ENCODE measurements at regions not wholly inside any gene's neighbourhood (a gene's known extent, or its start where the extent isn't known, plus 50 kb on each side); places are given as distances from the start of the nearest gene placed in this dataset.
"Not testable (repeated sequence)": the region's sequence is repeated elsewhere in the genome, so short reads cannot be mapped to it uniquely, and the experiment has no call there.

DNA sequence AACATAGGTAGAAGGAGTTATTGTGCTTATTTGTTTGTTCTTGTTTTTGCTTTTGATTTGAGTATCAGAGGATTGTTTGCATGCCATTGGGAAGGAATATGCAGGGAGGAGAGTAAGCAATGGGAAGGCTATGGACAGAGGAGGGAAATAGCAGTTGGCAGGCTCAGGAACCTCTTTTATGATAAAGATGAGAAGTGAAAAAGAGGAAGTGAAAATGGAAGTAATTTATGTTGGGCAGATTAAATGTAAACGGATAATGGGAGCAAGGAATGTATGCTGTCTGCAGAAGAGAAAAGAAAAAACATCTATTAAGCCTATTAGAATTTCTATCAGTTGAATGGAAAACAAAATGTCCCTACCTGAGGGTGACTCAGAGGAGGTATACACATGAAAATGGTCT, 90.1 kb upstream of the NPSR1 start:
- Histone ChIP-seq H3K36me3 (ENCODE audit: insufficient read depth, low read length, poor library complexity, severe bottlenecking) (no peaks in the 10 kb centered on the region), H3K27ac (ENCODE audit: low read depth, low read length, poor library complexity, severe bottlenecking) (no peak overlapping the region), H3K4me1 (ENCODE audit: insufficient read depth, low read length, poor library complexity, severe bottlenecking) (no peaks in the 10 kb centered on the region), H3K4me3 (ENCODE audit: low read depth, low read length, poor library complexity, severe bottlenecking) (no peak overlapping the region), H3K27me3 (replicated peaks; ENCODE audit: insufficient read depth, low read depth, low read length, poor library complexity) (no peaks in the 10 kb centered on the region), H3K9me3 (ENCODE audit: low read depth, low read length, poor library complexity, severe bottlenecking) (no peaks in the 10 kb centered on the region)
- DNase-seq (ENCODE audit: low spot score): no peak
- ChIA-PET POLR2A (ENCODE audit: low non-redundant PET) (no interaction called here), CTCF (no interaction called here)
- BruUV-seq (replicated peaks): no TSS peak
- TF ChIP-seq EZH2 (IDR thresholded peaks at IDR 0.05; ENCODE audit: borderline replicate concordance, low read depth, low read length, poor library complexity, severe bottlenecking): no peak
- TF ChIP-seq, protein P1, sequence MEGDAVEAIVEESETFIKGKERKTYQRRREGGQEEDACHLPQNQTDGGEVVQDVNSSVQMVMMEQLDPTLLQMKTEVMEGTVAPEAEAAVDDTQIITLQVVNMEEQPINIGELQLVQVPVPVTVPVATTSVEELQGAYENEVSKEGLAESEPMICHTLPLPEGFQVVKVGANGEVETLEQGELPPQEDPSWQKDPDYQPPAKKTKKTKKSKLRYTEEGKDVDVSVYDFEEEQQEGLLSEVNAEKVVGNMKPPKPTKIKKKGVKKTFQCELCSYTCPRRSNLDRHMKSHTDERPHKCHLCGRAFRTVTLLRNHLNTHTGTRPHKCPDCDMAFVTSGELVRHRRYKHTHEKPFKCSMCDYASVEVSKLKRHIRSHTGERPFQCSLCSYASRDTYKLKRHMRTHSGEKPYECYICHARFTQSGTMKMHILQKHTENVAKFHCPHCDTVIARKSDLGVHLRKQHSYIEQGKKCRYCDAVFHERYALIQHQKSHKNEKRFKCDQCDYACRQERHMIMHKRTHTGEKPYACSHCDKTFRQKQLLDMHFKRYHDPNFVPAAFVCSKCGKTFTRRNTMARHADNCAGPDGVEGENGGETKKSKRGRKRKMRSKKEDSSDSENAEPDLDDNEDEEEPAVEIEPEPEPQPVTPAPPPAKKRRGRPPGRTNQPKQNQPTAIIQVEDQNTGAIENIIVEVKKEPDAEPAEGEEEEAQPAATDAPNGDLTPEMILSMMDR (conservative IDR thresholded peaks at IDR 0.05; ENCODE audit: low read depth, low read length): no peak
- intact Hi-C loops (cut with micrococcal nuclease; ENCODE audit: unreplicated experiment): no loop called here

DNA sequence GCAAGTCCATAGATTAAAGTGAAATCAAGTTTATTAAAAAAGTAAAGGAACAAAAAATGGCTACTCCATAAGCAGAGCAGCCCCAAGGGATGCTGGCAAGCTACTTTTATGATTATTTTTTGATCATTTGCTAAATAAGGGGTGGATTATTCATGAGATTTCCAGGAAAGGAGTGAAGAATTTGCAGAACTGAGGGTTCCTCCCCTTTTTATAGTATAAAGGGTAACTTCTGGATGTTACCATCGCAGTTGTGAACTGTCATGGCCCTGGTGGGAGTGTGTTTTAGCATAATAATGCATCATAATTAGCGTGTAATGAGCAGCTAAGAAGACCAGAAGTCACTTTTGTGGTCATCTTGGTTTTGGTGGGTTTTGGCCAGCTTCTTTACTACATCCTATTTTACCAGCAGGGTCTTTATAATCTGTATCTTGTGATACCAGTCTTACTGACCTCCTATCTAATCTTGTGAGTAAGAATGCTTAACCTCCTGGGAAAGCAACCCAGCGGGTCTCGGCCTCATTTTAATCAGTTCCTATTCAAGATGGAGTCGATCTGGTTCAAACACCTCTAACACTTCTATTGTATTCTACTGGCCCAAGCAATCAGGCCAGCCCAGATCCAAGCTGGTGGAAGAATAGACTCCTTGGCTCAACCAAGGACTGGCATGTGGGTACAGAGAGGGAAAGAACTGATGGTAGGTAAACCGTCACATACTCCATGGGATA, 87.9 kb upstream of the NPSR1 start:
- ChIA-PET POLR2A (ENCODE audit: low non-redundant PET) (no interaction called here), CTCF (no interaction called here)
- Histone ChIP-seq H3K4me3 (ENCODE audit: low read depth, low read length, poor library complexity, severe bottlenecking) (no peak overlapping the region), H3K27me3 (replicated peaks; ENCODE audit: insufficient read depth, low read depth, low read length, poor library complexity) (no peaks in the 10 kb centered on the region), H3K4me1 (ENCODE audit: insufficient read depth, low read length, poor library complexity, severe bottlenecking) (no peaks in the 10 kb centered on the region), H3K36me3 (ENCODE audit: insufficient read depth, low read length, poor library complexity, severe bottlenecking) (no peaks in the 10 kb centered on the region), H3K27ac (ENCODE audit: low read depth, low read length, poor library complexity, severe bottlenecking) (no peak overlapping the region), H3K9me3 (ENCODE audit: low read depth, low read length, poor library complexity, severe bottlenecking) (no peaks in the 10 kb centered on the region)
- DNase-seq (ENCODE audit: low spot score): no peak
- no TSS peak for BruUV-seq (replicated peaks)
- TF ChIP-seq EZH2 (IDR thresholded peaks at IDR 0.05; ENCODE audit: borderline replicate concordance, low read depth, low read length, poor library complexity, severe bottlenecking): no peak
- TF ChIP-seq, protein P1 (conservative IDR thresholded peaks at IDR 0.05; ENCODE audit: low read depth, low read length): no peak
- intact Hi-C loops (cut with micrococcal nuclease; ENCODE audit: unreplicated experiment): no loop called here

DNA sequence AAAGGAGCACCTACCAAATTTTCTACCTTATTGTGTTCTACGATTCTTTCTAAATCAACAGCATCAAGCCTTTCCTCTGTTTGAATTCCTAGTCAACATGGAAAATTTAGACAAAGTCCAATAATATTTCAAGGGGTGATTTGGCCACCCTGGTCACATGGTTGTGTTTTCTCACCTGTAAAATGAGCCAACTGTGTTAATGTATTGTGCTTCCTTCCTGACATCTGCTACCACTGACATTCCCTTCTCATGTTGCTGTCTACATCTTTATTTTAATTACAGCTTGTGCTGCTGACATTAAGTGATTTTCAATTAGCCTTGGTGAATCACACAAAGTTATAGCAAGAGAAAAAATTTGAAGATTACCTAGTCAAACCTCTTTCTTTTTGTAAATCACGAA, 83.0 kb upstream of the NPSR1 start:
- TF ChIP-seq, protein P1 (conservative IDR thresholded peaks at IDR 0.05; ENCODE audit: low read depth, low read length): no peak
- no peak for TF ChIP-seq EZH2 (IDR thresholded peaks at IDR 0.05; ENCODE audit: borderline replicate concordance, low read depth, low read length, poor library complexity, severe bottlenecking)
- intact Hi-C loops (cut with micrococcal nuclease; ENCODE audit: unreplicated experiment): no loop called here
- Histone ChIP-seq H3K4me1 (ENCODE audit: insufficient read depth, low read length, poor library complexity, severe bottlenecking) (no peaks in the 10 kb centered on the region), H3K27me3 (replicated peaks; ENCODE audit: insufficient read depth, low read depth, low read length, poor library complexity) (no peaks in the 10 kb centered on the region), H3K36me3 (ENCODE audit: insufficient read depth, low read length, poor library complexity, severe bottlenecking) (no peaks in the 10 kb centered on the region), H3K4me3 (ENCODE audit: low read depth, low read length, poor library complexity, severe bottlenecking) (no peak overlapping the region), H3K9me3 (ENCODE audit: low read depth, low read length, poor library complexity, severe bottlenecking) (no peaks in the 10 kb centered on the region), H3K27ac (ENCODE audit: low read depth, low read length, poor library complexity, severe bottlenecking) (no peak overlapping the region)
- DNase-seq (ENCODE audit: low spot score): no peak
- POLR2A ChIA-PET (ENCODE audit: low non-redundant PET): no interaction called here
- CTCF ChIA-PET: no interaction called here
- no TSS peak for BruUV-seq (replicated peaks)

DNA sequence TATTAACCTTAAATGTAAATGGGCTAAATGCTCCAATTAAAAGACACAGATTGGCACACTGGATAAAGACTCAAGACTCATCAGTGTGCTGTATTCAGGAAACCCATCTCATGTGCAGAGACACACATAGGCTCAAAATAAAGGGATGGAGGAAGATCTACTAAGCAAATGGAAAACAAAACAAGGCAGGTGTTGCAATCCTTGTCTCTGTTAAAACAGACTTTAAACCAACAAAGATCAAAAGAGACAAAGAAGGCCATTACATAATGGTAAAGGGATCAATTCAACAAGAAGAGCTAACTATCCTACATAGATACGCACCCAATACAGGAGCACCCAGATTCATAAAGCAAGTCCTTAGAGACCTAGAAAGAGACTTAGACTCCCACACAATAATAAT, 80.1 kb upstream of the NPSR1 start:
- H3K27me3 ChIP-seq (replicated peaks; ENCODE audit: insufficient read depth, low read depth, low read length, poor library complexity); intact Hi-C loops (cut with micrococcal nuclease; ENCODE audit: unreplicated experiment); CTCF ChIA-PET; H3K36me3 ChIP-seq (ENCODE audit: insufficient read depth, low read length, poor library complexity, severe bottlenecking); DNase-seq (ENCODE audit: low spot score); H3K27ac ChIP-seq (ENCODE audit: low read depth, low read length, poor library complexity, severe bottlenecking); H3K4me3 ChIP-seq (ENCODE audit: low read depth, low read length, poor library complexity, severe bottlenecking); H3K4me1 ChIP-seq (ENCODE audit: insufficient read depth, low read length, poor library complexity, severe bottlenecking); POLR2A ChIA-PET (ENCODE audit: low non-redundant PET); BruUV-seq (replicated peaks); H3K9me3 ChIP-seq (ENCODE audit: low read depth, low read length, poor library complexity, severe bottlenecking): not testable (repeated sequence)

DNA sequence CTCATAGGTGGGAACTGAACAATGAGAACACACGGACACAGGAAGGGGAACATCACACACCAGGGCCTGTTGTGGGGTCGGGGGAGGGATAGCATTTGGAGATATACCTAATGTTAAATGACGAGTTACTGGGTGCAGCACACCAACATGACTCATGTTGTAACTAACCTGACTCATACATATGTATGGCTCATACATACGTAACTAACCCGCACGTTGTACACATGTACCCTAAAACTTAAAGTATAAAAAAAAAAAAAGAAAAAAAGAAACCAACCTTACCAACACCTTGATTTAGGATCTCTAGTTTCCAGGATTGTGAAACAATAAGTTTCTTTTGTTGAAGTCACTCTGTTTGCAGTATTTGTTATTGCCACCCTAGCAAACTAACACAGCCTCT, 76.3 kb upstream of the NPSR1 start:
- H3K9me3 ChIP-seq (ENCODE audit: low read depth, low read length, poor library complexity, severe bottlenecking); BruUV-seq (replicated peaks); CTCF ChIA-PET; POLR2A ChIA-PET (ENCODE audit: low non-redundant PET); H3K27me3 ChIP-seq (replicated peaks; ENCODE audit: insufficient read depth, low read depth, low read length, poor library complexity); H3K36me3 ChIP-seq (ENCODE audit: insufficient read depth, low read length, poor library complexity, severe bottlenecking); H3K4me1 ChIP-seq (ENCODE audit: insufficient read depth, low read length, poor library complexity, severe bottlenecking); H3K4me3 ChIP-seq (ENCODE audit: low read depth, low read length, poor library complexity, severe bottlenecking); H3K27ac ChIP-seq (ENCODE audit: low read depth, low read length, poor library complexity, severe bottlenecking); intact Hi-C loops (cut with micrococcal nuclease; ENCODE audit: unreplicated experiment); DNase-seq (ENCODE audit: low spot score): not testable (repeated sequence)

All from A673 (cell line).